Activated T-cell treated with anti-CD3 and anti-CD28 coated beads, Interleukin-2, amount 50 U/mL, for 4 hours (primary cell): ENCODE measurements at regions not wholly inside any gene's neighbourhood (a gene's known extent, or its start where the extent isn't known, plus 50 kb on each side); places are given as distances from the start of the nearest gene placed in this dataset.
"Not testable (repeated sequence)": the region's sequence is repeated elsewhere in the genome, so short reads cannot be mapped to it uniquely, and the experiment has no call there.

ENCODE experiments used
- ATAC-seq, 2 donors: fragments of 200-7000 bp; cut with Tn5 transposase; one replicate each; pipeline ENCODE4 v1.10.0; 2021
- DNase-seq: peaks from one replicate; pipeline ENCODE4 v3.0.0-alpha.2; 2020
- H3K27me3 Mint-ChIP-seq: one replicate; pipeline ENCODE4 v1.8.0; 2021; ENCODE audit warnings: low read depth, mixed read lengths
- H3K36me3 Mint-ChIP-seq: one replicate; pipeline ENCODE4 v1.8.0; 2022; ENCODE audit warnings: mixed read lengths; ENCODE audit not compliant: insufficient read depth
- H3K4me1 Mint-ChIP-seq: one replicate; pipeline ENCODE4 v1.8.0; 2021; ENCODE audit warnings: low read depth, mixed read lengths
- H3K4me3 Mint-ChIP-seq: one replicate; pipeline ENCODE4 v1.8.0; 2021; ENCODE audit warnings: mild to moderate bottlenecking, moderate library complexity, mixed read lengths
- H3K9me3 Mint-ChIP-seq: one replicate; pipeline ENCODE4 v1.8.0; 2021; ENCODE audit warnings: mixed read lengths

DNA sequence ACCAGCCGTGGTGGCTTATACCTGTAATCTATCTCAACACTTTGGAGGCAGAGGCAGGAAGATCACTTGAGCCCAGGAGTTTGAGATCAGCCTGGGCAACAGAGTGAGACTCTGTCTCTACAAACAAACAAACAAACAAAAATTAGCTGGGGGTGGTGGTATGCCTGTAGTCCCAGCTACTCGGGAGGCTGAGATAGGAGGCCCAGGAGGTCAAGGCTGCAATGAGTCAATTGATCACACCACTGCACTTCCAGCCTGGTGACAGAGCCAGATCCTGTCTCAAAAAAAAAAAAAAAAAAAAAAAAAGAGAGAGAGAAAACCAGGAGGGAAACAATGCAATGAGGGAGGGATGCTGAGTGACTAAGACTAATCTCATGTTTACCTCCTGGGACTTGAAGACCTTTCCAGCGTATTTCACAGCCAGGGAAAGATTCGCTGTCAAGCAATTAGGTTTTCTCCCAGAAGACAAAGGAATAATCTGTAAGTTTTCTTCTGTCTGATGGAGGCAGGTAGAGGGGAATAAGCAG lies 51.1 kb upstream of the MIER3 start:
- H3K4me3 Mint-ChIP-seq = no peak overlapping the region
- no peaks in the 10 kb centered on the region for H3K4me1 Mint-ChIP-seq

DNA sequence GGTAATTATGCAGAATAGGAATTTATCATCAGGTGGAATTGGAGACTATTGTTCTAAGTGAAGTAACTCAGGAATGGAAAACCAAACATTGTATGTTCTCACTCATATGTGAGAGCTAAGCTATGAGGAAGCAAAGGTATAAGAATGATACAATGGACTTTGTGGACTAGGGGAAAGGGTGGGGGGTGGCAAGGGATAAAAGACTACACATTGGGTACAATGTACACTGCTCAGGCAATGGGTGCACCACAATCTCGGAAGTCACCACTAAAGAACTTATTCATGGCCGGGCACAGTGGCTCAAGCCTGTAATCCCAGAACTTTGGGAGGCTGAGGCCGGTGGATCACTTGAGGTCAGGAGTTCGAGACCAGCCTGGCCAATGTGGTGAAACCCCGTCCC lies 51.6 kb upstream of the MIER3 start:
- H3K4me1 Mint-ChIP-seq, H3K27me3 Mint-ChIP-seq, H3K4me3 Mint-ChIP-seq, DNase-seq, H3K36me3 Mint-ChIP-seq, H3K9me3 Mint-ChIP-seq, ATAC-seq: not testable (repeated sequence)

More for the DNA sequence above, 51.1 kb upstream of the MIER3 start:
- H3K27me3 Mint-ChIP-seq = peaks cover 7% of the 10 kb centered on the region
- H3K36me3 Mint-ChIP-seq = no peaks in the 10 kb centered on the region
- ATAC-seq = no peak
- DNase-seq = no peak
- H3K9me3 Mint-ChIP-seq = no peaks in the 10 kb centered on the region

DNA sequence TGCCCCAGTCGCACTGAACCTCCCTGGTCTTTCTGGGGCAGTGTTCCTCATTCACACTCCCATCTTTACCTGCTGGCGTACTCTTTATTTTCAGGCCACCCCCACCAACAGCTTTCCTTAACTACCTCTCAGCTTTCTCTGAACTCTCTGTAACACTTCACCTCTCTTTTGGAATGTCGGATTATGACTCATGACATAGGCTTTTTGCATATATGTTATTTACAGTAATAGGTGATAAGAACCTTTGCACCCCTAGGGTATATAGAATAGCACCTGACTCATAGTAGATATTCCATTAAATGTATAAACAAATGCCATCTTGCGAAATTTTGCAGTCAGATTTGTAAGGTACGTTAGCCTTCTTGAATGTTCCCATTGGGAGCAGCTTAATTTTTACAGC lies 52.9 kb upstream of the MIER3 start:
- DNase-seq (no peak), ATAC-seq (no peak)
- H3K36me3 Mint-ChIP-seq = no peaks in the 10 kb centered on the region
- H3K4me1 Mint-ChIP-seq = no peaks in the 10 kb centered on the region
- H3K27me3 Mint-ChIP-seq = peaks cover 7% of the 10 kb centered on the region
- H3K4me3 Mint-ChIP-seq = no peak overlapping the region
- no peaks in the 10 kb centered on the region for H3K9me3 Mint-ChIP-seq

DNA sequence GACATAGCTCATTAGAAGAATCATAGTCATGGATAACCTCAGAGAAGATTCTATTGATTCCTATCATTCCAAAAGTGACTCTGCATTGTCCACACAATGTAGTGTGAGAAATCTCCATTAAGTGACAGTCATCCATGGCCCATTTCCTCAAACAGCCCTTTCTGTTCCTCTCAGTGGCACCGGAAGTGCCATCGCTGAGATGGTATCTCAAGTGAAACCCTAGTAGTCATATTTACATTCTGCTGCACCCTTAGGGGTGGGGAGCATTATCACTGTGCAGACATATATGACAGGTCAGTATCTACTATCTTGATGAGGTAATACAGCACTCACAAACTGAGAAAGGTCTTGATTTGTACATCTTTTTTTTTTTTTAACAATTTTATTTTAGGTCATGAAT lies 55.4 kb upstream of the MIER3 start:
- H3K9me3 Mint-ChIP-seq = no peaks in the 10 kb centered on the region
- H3K4me1 Mint-ChIP-seq = no peaks in the 10 kb centered on the region
- no peak overlapping the region for H3K4me3 Mint-ChIP-seq
- ATAC-seq = no peak
- H3K27me3 Mint-ChIP-seq = peaks cover 3% of the 10 kb centered on the region
- H3K36me3 Mint-ChIP-seq = no peaks in the 10 kb centered on the region
- no peak for DNase-seq

DNA sequence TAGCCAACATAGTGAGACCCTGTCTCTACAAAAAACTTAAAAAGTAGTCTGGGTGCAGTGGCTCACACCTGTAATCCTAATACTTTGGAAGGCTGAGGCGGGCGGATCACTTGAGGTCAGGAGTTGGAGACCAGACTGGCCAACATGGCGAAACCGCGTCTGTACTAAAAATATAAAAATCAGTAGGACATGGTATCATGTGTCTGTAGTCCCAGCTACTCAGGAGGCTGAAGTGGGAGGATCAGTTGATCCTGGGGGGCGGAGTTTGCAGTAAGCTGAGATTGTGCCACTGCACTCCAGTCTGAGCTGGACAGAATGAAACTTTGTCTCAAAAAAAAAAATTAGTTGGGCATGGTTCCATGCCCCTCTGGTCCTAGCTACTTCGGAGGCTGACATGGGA lies 57.9 kb upstream of the MIER3 start:
- H3K36me3 Mint-ChIP-seq = no peaks in the 10 kb centered on the region
- no peak for DNase-seq
- no peak for ATAC-seq
- no peaks in the 10 kb centered on the region for H3K9me3 Mint-ChIP-seq
- no peaks in the 10 kb centered on the region for H3K27me3 Mint-ChIP-seq
- H3K4me1 Mint-ChIP-seq = no peaks in the 10 kb centered on the region
- no peak overlapping the region for H3K4me3 Mint-ChIP-seq

DNA sequence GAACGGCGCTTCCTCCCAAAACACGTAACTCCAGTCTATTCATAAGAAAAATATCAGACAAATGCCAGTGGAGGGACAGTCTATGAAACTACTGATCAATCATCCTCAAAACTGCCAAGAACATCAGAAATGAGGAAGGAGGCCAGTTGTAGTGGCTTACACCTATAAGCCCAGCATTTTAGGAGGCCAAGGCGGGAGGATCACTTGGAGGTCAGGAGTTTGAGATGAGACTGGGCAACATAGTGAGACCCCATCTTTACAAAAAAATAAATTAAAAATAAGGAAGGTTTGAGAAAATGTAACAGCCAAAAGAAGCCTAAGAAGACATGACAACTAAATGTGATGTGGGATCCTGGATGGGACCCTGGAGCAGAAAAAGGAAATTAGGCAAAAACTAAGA lies 58.9 kb upstream of the MIER3 start:
- ATAC-seq = no peak
- no peaks in the 10 kb centered on the region for H3K9me3 Mint-ChIP-seq
- no peaks in the 10 kb centered on the region for H3K4me1 Mint-ChIP-seq
- DNase-seq = no peak
- H3K27me3 Mint-ChIP-seq = no peaks in the 10 kb centered on the region
- H3K4me3 Mint-ChIP-seq = no peak overlapping the region
- no peaks in the 10 kb centered on the region for H3K36me3 Mint-ChIP-seq

DNA sequence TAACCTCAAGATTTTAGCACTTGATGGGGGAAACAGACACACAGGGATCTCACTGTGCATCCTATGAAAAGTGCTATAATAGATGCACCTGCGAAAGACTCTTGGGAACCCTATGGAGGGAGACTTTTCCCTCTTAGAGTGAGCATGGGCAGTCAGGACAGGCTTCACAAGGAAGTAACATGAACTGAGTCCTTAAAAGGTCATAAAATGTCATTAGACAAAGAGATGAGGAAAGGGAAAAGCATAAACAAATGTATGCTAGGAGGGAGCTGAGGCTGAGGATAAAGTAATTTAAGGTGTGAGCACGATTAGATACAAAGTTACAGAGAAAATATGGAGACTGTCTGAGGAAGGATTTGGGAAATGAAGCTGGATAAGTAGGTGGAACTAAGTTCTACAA lies 60.6 kb upstream of the MIER3 start:
- Mint-ChIP-seq H3K36me3 (no peaks in the 10 kb centered on the region), H3K4me3 (no peak overlapping the region), H3K9me3 (no peaks in the 10 kb centered on the region), H3K27me3 (no peaks in the 10 kb centered on the region), H3K4me1 (no peaks in the 10 kb centered on the region)
- ATAC-seq (no peak), DNase-seq (no peak)

DNA sequence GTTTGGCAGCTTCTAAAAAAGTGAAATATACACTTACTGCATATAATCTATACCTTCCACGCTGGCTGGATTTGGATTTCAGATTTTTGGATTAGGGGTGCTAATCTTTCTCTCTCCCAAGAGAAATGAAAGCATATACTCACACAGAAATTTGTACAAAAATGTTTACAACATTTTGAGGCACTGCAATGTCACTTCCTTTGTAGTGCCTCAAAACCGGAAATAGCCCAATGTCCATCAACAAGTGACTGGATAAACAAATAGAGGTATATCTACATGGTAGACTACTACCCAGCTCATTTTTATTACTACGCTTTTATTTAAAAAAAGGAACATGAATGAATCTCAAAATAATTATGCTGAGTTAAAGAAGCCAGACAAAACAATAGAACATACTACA lies 74.0 kb upstream of the MIER3 start:
- no peak for DNase-seq
- Mint-ChIP-seq H3K36me3 (no peaks in the 10 kb centered on the region), H3K4me1 (peaks cover 6% of the 10 kb centered on the region), H3K4me3 (no peak overlapping the region), H3K9me3 (peaks cover 5% of the 10 kb centered on the region), H3K27me3 (no peaks in the 10 kb centered on the region)
- ATAC-seq = no peak

DNA sequence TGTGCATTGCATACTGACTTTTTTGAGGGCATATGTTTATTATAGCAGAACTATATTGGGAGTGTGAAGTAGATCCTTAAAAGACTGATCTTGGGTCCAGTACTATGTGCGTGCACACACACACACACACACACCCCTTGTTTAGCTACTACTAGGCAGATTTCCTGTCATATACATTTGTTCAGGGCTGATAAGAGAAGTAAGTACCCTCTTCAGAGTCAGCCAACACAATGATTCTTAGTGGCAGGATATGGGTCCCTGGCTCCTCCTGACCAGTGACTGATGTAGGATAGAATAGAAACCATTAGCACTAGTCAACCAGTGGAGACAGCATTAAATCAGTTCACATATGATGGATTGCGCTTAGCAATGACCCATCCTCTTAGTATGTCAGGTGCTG lies 76.2 kb upstream of the MIER3 start:
- peaks cover 5% of the 10 kb centered on the region for H3K9me3 Mint-ChIP-seq
- peaks cover 8% of the 10 kb centered on the region for H3K4me1 Mint-ChIP-seq
- no peaks in the 10 kb centered on the region for H3K27me3 Mint-ChIP-seq
- DNase-seq (no peak), ATAC-seq (no peak)
- H3K36me3 Mint-ChIP-seq = no peaks in the 10 kb centered on the region
- no peak overlapping the region for H3K4me3 Mint-ChIP-seq

DNA sequence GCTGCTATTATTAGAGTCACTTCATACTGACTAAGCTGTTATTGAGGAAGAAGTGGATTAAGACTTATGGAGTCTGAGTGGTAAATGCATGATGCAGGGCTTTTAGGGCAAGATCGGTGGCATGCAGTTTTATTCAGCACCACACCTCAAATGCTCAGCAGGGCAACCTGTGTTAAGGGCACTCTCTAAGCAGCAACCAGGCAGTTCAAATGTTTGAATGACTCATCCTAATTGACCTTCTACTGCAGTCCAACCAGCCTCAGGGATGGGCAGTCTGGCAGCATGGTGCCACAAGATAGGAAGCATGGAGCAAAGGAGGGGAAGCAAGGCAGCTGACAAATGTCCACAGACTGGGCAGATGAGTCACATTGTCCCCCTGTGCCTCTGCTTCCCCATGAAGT lies 80.2 kb upstream of the MIER3 start:
- H3K9me3 Mint-ChIP-seq = no peaks in the 10 kb centered on the region
- ATAC-seq (no peak), DNase-seq (no peak)
- no peaks in the 10 kb centered on the region for H3K27me3 Mint-ChIP-seq
- H3K4me1 Mint-ChIP-seq = peaks cover 8% of the 10 kb centered on the region
- no peak overlapping the region for H3K4me3 Mint-ChIP-seq
- no peaks in the 10 kb centered on the region for H3K36me3 Mint-ChIP-seq

DNA sequence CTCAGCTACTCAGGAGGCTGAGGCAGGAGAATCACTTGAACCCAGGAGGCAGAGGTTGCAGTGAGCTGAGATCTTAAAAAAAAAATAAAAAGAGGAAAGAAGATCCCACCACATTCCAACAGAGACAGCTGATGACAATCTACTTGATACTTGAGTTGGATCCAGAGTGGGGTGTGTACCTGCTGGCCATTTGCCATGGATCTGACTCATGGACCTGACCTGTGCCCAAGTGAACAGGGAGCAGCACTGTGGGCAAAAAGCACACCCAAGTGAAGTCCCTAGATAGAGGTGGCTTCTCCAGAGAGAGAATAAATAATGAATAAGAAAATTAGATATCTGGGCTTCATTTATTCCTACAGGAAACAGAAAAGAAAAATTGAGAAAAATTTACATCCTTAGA lies 81.2 kb upstream of the MIER3 start:
- H3K27me3 Mint-ChIP-seq = no peaks in the 10 kb centered on the region
- no peak for ATAC-seq
- H3K4me1 Mint-ChIP-seq = peaks cover 8% of the 10 kb centered on the region
- no peak overlapping the region for H3K4me3 Mint-ChIP-seq
- DNase-seq = no peak
- no peaks in the 10 kb centered on the region for H3K36me3 Mint-ChIP-seq
- H3K9me3 Mint-ChIP-seq = no peaks in the 10 kb centered on the region

DNA sequence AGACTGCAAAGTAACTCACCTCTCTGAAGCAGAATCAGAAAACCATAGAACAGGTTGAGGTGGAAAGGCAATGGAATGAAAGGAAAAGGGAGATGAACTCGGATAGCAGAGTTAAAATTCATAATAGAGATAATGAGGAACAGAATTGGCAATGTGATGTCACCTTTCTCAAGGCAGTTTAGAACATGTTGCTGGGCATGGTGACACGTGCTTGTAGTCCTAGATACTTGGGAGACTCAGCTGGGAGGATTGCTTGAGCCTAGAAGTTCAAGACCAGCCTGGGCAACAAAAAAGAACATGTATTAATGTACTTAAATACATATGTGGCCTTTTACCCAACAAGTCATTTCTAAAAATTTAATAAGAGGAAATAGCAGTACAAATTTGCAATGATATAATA lies 81.6 kb upstream of the MIER3 start:
- no peak for DNase-seq
- Mint-ChIP-seq H3K27me3 (no peaks in the 10 kb centered on the region), H3K4me1 (peaks cover 8% of the 10 kb centered on the region), H3K4me3 (no peak overlapping the region), H3K9me3 (no peaks in the 10 kb centered on the region), H3K36me3 (no peaks in the 10 kb centered on the region)
- no peak for ATAC-seq

DNA sequence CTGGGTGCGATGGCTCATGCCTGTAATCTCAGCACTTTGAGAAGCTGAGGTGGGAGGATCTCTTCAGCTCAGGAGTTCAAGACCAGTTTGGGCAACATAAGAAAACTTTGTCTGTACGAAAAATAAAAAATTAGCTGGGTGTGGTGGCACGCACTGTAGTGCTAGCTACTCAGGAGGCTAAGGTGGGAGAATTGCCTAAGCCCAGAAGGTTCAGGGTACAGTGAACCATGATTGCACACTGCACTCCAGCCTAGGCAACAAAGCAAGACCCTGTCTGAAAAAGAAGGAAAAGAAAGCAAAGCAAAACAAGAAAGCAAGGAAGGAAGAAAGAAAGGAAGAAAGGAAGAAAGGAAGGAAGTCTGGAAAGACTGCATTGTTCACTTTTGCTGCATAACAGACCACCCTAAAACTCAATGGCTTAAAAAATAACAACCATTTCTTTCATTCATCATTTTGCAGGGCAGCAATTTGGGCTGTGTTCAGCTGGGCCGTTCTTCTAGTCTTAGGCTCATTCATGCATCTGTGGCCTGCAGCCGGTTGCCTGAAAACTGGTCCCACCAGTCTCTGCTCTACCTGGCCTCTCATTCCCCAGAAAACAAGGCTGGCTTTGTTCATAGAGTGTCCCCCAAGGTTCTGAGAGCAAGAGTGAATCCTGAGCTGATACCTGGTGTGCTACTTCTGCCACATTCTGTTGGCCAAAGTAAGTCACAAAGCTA lies 82.4 kb upstream of the MIER3 start:
- H3K27me3 Mint-ChIP-seq = no peaks in the 10 kb centered on the region
- ATAC-seq (no peak), DNase-seq (no peak)
- H3K4me1 Mint-ChIP-seq = peaks cover 8% of the 10 kb centered on the region
- H3K36me3 Mint-ChIP-seq = no peaks in the 10 kb centered on the region
- no peak overlapping the region for H3K4me3 Mint-ChIP-seq
- H3K9me3 Mint-ChIP-seq = no peaks in the 10 kb centered on the region

DNA sequence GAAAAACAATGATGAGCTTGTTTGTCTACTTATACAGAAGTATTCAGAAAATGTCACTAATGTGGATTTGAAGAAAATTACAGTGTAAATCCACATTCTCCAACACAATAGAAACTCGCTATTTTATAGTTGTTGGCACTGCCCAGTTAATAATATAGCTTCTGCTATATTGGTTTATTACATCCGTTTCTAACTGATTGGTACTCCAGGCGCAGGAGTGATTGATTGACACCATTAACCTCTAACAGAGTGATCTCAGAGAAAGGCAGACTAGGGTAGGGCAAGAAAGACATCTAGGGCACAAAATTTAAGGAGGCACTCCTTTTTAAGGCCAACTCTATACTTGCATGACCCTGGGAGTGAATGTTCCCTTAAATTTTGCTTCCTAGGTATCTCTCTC lies 84.0 kb upstream of the MIER3 start:
- DNase-seq (no peak), ATAC-seq (no peak)
- Mint-ChIP-seq H3K9me3 (no peaks in the 10 kb centered on the region), H3K27me3 (no peaks in the 10 kb centered on the region), H3K4me3 (no peak overlapping the region), H3K4me1 (peaks cover 2% of the 10 kb centered on the region), H3K36me3 (no peaks in the 10 kb centered on the region)

DNA sequence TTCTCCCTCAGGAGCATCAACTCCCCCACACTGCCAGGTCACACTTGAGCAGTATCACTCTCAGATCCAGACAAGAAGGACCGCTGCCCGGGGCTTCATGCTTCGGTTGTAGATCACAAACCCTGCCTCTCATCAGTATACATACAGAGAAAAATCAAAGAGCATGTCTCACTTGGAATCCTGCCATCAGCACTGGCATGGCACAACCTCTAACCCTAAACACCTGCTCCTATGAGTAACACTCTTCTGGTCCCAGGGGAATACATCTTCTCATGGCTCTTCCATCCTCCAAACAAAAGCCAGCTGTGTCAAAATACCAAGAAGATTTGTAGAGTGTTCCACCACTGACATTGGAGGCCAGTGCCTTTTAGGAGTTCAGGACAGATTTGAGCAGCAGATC lies 84.8 kb upstream of the MIER3 start:
- no peak overlapping the region for H3K4me3 Mint-ChIP-seq
- no peaks in the 10 kb centered on the region for H3K36me3 Mint-ChIP-seq
- H3K4me1 Mint-ChIP-seq = no peaks in the 10 kb centered on the region
- no peaks in the 10 kb centered on the region for H3K27me3 Mint-ChIP-seq
- ATAC-seq (no peak), DNase-seq (no peak)
- no peaks in the 10 kb centered on the region for H3K9me3 Mint-ChIP-seq

DNA sequence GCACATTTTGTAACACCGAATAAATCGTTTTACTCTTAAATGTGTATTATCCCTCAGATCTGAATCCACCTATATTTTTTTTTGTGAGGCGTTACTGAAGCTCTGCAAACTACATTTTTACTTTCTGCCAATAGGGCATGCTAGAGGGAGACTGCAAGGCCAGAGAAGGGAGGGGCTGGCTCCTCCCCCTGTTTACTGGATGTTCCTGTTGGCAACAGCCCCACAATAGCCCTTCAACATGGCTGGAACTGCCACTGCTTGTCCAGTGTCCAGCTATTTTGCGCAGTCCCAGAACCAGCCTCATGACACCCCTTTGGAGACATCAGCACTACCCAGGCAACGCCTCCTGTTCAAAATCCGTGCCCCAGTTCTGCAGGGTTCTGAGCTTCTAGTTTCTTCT lies 85.4 kb upstream of the MIER3 start:
- Mint-ChIP-seq H3K36me3 (no peaks in the 10 kb centered on the region), H3K4me3 (no peak overlapping the region), H3K9me3 (no peaks in the 10 kb centered on the region), H3K27me3 (no peaks in the 10 kb centered on the region), H3K4me1 (no peaks in the 10 kb centered on the region)
- ATAC-seq (no peak), DNase-seq (no peak)
